Sigmoid colon (tissue), 6 donors: ENCODE measurements at regions not wholly inside any gene's neighbourhood (a gene's known extent, or its start where the extent isn't known, plus 50 kb on each side); places are given as distances from the start of the nearest gene placed in this dataset.

Source experiments
- DNase-seq: peaks from one replicate; pipeline ENCODE4 v3.0.0-alpha.2; 2019
- H3K27ac ChIP-seq, 4 donors: fragments of 200-600 bp; sonication (generic); one replicate each; pipeline ENCODE4 v1.5.1; 2016 to 2019; ENCODE audit warnings: mild to moderate bottlenecking in 1 of 4
- H3K27me3 ChIP-seq, 3 donors: fragments of 200-600 bp; sonication (generic); one replicate each; pipeline ENCODE4 v1.5.1; 2019; ENCODE audit warnings: mild to moderate bottlenecking in 1 of 3
- H3K36me3 ChIP-seq, 4 donors: fragments of 200-600 bp; sonication (generic); one replicate each; pipeline ENCODE4 v1.5.1; 2016 to 2019
- H3K4me1 ChIP-seq, 4 donors: fragments of 200-600 bp; sonication (generic); one replicate each; pipeline ENCODE4 v1.5.1; 2017 to 2019
- H3K4me3 ChIP-seq, 4 donors: fragments of 200-600 bp; sonication (generic); one replicate each; pipeline ENCODE4 v1.5.1; 2017 to 2019; ENCODE audit warnings: mild to moderate bottlenecking in 2 of 4, moderate library complexity in 1 of 4
- H3K9me3 ChIP-seq, 4 donors: fragments of 200-600 bp in 3 of 4; sonication (generic) in 3 of 4; one replicate each; pipeline versions ENCODE4 v1.5.1 to v1.6.1; 2013 to 2019
- EP300 ChIP-seq, 4 donors: sonication (generic); formaldehyde crosslinking; IDR thresholded peaks; one replicate each; pipeline ENCODE4 v1.6.1; 2017; ENCODE audit warnings: antibody characterized with exemption in 4 of 4
- POLR2A ChIP-seq, 2 donors: fragments of 450-650 bp; IDR thresholded peaks; one replicate each; pipeline ENCODE4 v1.6.1; 2016; ENCODE audit warnings: antibody characterized with exemption in 2 of 2, mild to moderate bottlenecking in 2 of 2, moderate library complexity in 2 of 2
- POLR2AphosphoS5 ChIP-seq, 4 donors: sonication (generic); formaldehyde crosslinking; IDR thresholded peaks; one replicate each; pipeline ENCODE4 v1.6.1; 2017; ENCODE audit warnings: antibody characterized with exemption in 4 of 4
- WGBS, 2 donors: extraction: QIAGEN DNeasy Blood & Tissue Kit; methylation state at CpG; one replicate each; pipeline ENCODE4 v1.1.7; 2013; 5-methylcytosine and 5-hydroxymethylcytosine counted together
- intact Hi-C: fragments of 100-400 bp; cut with DNase I; formaldehyde crosslinking; loops from one replicate; pipeline ENCODE4 v1.15.1; 2023
- TF ChIP-seq, protein P1 (sequence below), 4 experiments: fragments of 450-650 bp in 3 of 4; fragments of 200-600 bp in 1 of 4; IDR thresholded peaks; one replicate each; pipeline ENCODE4 v1.5.1; 2016 to 2019; ENCODE audit warnings: antibody characterized with exemption in 4 of 4, mild to moderate bottlenecking in 3 of 4, moderate library complexity in 2 of 4
- donor health status: healthy with polysubstance abuse.
- donor health status: healthy.

- Histone ChIP-seq H3K36me3 (no peaks in the 10 kb centered on the region), H3K9me3 (no peaks in the 10 kb centered on the region), H3K4me3 (no peak overlapping the region), H3K27me3 (no peaks in the 10 kb centered on the region), H3K4me1 (no peaks in the 10 kb centered on the region), H3K27ac (no peak overlapping the region)
- 93 to 94% methylated on average over 8 of the region's 8 CpGs for WGBS, 2 donors
- intact Hi-C loops, result no loop called here
- no peak for TF ChIP-seq POLR2A (IDR thresholded peaks at IDR 0.05)
- DNase-seq, result no peak
Observed at GRCh38 chr7:153433223-153433622, 619.0 kb upstream of the DPP6 start.

- H3K27ac ChIP-seq, result no peak overlapping the region
- 66 to 81% methylated on average over 5 of the region's 5 CpGs for WGBS, 2 donors
- no peaks in the 10 kb centered on the region for H3K36me3 ChIP-seq
- no peak overlapping the region for H3K4me3 ChIP-seq
- no peaks in the 10 kb centered on the region for H3K27me3 ChIP-seq
- DNase-seq, result no peak
- no peak for TF ChIP-seq POLR2A (IDR thresholded peaks at IDR 0.05)
- no peak for TF ChIP-seq EP300 (IDR thresholded peaks at IDR 0.05)
- TF ChIP-seq, protein P1, sequence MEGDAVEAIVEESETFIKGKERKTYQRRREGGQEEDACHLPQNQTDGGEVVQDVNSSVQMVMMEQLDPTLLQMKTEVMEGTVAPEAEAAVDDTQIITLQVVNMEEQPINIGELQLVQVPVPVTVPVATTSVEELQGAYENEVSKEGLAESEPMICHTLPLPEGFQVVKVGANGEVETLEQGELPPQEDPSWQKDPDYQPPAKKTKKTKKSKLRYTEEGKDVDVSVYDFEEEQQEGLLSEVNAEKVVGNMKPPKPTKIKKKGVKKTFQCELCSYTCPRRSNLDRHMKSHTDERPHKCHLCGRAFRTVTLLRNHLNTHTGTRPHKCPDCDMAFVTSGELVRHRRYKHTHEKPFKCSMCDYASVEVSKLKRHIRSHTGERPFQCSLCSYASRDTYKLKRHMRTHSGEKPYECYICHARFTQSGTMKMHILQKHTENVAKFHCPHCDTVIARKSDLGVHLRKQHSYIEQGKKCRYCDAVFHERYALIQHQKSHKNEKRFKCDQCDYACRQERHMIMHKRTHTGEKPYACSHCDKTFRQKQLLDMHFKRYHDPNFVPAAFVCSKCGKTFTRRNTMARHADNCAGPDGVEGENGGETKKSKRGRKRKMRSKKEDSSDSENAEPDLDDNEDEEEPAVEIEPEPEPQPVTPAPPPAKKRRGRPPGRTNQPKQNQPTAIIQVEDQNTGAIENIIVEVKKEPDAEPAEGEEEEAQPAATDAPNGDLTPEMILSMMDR (IDR thresholded peaks at IDR 0.05), result no peak
- TF ChIP-seq POLR2AphosphoS5 (IDR thresholded peaks at IDR 0.05), result no peak
- peaks cover 0 to 14% (median 13%) of the 10 kb centered on the region in 4 donors for H3K4me1 ChIP-seq
- intact Hi-C loops, result no loop called here
- peaks cover 0 to 3% (median 0%) of the 10 kb centered on the region in 4 donors for H3K9me3 ChIP-seq
Observed at GRCh38 chr7:153440715-153441114, 611.5 kb upstream of the DPP6 start.

- H3K9me3 ChIP-seq, result peaks cover 0 to 8% (median 0%) of the 10 kb centered on the region in 4 donors
- no peaks in the 10 kb centered on the region for H3K36me3 ChIP-seq
- H3K4me1 ChIP-seq, result peaks cover 0 to 14% (median 13%) of the 10 kb centered on the region in 4 donors
- peak overlapping the region in 2 of 4 donors; percentile 20 to 65 for H3K27ac ChIP-seq
- intact Hi-C loops, result no loop called here
- H3K27me3 ChIP-seq, result no peaks in the 10 kb centered on the region
- TF ChIP-seq, protein P1 (IDR thresholded peaks at IDR 0.05), result no peak
- TF ChIP-seq POLR2A (IDR thresholded peaks at IDR 0.05) (no peak), EP300 (IDR thresholded peaks at IDR 0.05) (no peak), POLR2AphosphoS5 (IDR thresholded peaks at IDR 0.05) (no peak)
- no peak overlapping the region for H3K4me3 ChIP-seq
- no peak for DNase-seq
- 60 to 65% methylated on average over 7 of the region's 7 CpGs for WGBS, 2 donors
Observed at GRCh38 chr7:153443032-153443701, 609.0 kb upstream of the DPP6 start.

DNA sequence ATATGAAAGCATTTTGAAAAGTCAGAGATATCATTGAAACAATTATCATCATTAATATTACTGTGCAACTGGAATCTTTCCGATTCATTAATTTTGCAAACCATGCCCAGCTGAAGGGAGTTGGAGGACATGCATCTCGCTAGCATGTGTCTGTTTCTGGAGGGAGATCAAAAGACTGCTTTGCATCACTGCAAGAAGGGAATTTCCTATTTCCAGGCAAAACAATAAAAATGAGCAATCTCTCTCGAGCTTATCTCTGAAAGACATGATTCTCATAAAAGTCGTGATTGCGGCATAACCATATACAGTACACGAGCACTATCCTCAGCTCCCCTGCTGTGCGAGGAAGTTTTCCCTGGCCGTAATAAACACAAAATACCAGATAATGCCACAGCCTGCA is 607.6 kb upstream of the DPP6 start:
- no peaks in the 10 kb centered on the region for H3K36me3 ChIP-seq
- peaks cover 0 to 14% (median 13%) of the 10 kb centered on the region in 4 donors for H3K4me1 ChIP-seq
- H3K9me3 ChIP-seq, result peaks cover 0 to 8% (median 0%) of the 10 kb centered on the region in 4 donors
- no peaks in the 10 kb centered on the region for H3K27me3 ChIP-seq
- WGBS, 2 donors, result 84 to 88% methylated on average over 8 of the region's 8 CpGs
- TF ChIP-seq, protein P1 (IDR thresholded peaks at IDR 0.05), result no peak
- TF ChIP-seq POLR2A (IDR thresholded peaks at IDR 0.05), result no peak
- TF ChIP-seq POLR2AphosphoS5 (IDR thresholded peaks at IDR 0.05), result no peak
- no peak for TF ChIP-seq EP300 (IDR thresholded peaks at IDR 0.05)
- H3K27ac ChIP-seq, result no peak overlapping the region
- DNase-seq, result no peak
- intact Hi-C loops, result no loop called here
- no peak overlapping the region for H3K4me3 ChIP-seq

DNA sequence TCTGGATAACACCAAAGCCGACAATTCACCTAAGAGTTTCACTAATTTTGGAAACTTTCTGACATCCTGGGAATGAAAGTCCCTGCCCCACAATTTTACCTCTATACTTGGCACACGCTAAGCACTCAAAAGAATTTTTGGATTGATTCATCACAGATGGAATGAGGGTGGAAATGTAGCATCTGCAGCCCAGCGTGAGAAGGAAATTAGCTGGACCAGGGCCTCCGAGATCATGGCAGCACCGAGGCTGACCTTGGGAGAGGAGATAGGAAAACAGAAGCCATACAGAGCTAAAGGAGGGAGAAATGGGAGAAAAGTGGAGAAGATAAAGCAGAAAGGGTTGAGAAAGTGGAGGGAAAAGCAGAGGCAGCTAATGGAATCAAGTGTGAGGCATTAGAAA is 606.6 kb upstream of the DPP6 start:
- H3K9me3 ChIP-seq, result peaks cover 0 to 7% (median 0%) of the 10 kb centered on the region in 4 donors
- TF ChIP-seq POLR2A (IDR thresholded peaks at IDR 0.05) (no peak), EP300 (IDR thresholded peaks at IDR 0.05) (no peak), POLR2AphosphoS5 (IDR thresholded peaks at IDR 0.05) (no peak)
- TF ChIP-seq, protein P1 (IDR thresholded peaks at IDR 0.05), result no peak
- intact Hi-C loops, result no loop called here
- no peaks in the 10 kb centered on the region for H3K27me3 ChIP-seq
- H3K4me3 ChIP-seq, result no peak overlapping the region
- H3K4me1 ChIP-seq, result peaks cover 0 to 14% (median 13%) of the 10 kb centered on the region in 4 donors
- no peak for DNase-seq
- 85 to 88% methylated on average over 5 of the region's 5 CpGs for WGBS, 2 donors
- no peaks in the 10 kb centered on the region for H3K36me3 ChIP-seq
- H3K27ac ChIP-seq, result no peak overlapping the region
